Loucy (cell line): ENCODE measurements at regions not wholly inside any gene's neighbourhood (a gene's known extent, or its start where the extent isn't known, plus 50 kb on each side); places are given as distances from the start of the nearest gene placed in this dataset.

Source experiments
- H2AFZ ChIP-seq: fragments of 200-600 bp; sonication (generic); 2 replicates; pipeline ENCODE4 v1.6.0; 2016; ENCODE audit warnings: antibody characterized with exemption, mild to moderate bottlenecking, low read length, moderate library complexity
- H3F3A ChIP-seq: fragments of 200-600 bp; 2 replicates; pipeline ENCODE4 v1.6.0; 2016; ENCODE audit warnings: antibody characterized with exemption, low read depth, mild to moderate bottlenecking
- H3K27me3 ChIP-seq: fragments of 200-600 bp; sonication (generic); 2 replicates; pipeline ENCODE4 v1.6.1; 2014; ENCODE audit warnings: low read length, mild to moderate bottlenecking; ENCODE audit not compliant: insufficient read depth, poor library complexity, severe bottlenecking
- H3K36me3 ChIP-seq: fragments of 200-600 bp; sonication (generic); 2 replicates; pipeline ENCODE4 v1.6.1; 2016; ENCODE audit warnings: low read length; ENCODE audit not compliant: insufficient read depth
- H3K4me1 ChIP-seq: fragments of 200-600 bp; sonication (generic); 2 replicates; pipeline ENCODE4 v1.5.1; 2014; ENCODE audit warnings: low read length, mild to moderate bottlenecking; ENCODE audit not compliant: insufficient read depth, poor library complexity, severe bottlenecking
- H3K4me2 ChIP-seq: fragments of 200-600 bp; sonication (generic); 2 replicates; pipeline ENCODE4 v1.6.0; 2014; ENCODE audit warnings: antibody characterized with exemption, low read length, low read depth, mild to moderate bottlenecking; ENCODE audit not compliant: poor library complexity, severe bottlenecking
- H3K4me3 ChIP-seq: fragments of 200-600 bp; sonication (generic); 2 replicates; pipeline ENCODE4 v1.5.1; 2014; ENCODE audit warnings: low read length, mild to moderate bottlenecking, mixed read lengths; ENCODE audit not compliant: poor library complexity, severe bottlenecking
- H3K79me2 ChIP-seq: fragments of 200-600 bp; sonication (generic); 2 replicates; pipeline ENCODE4 v1.6.1; 2014; ENCODE audit warnings: low read length; ENCODE audit not compliant: insufficient read depth
- H3K9ac ChIP-seq: fragments of 200-600 bp; sonication (generic); 2 replicates; pipeline ENCODE4 v1.6.0; 2014; ENCODE audit warnings: mild to moderate bottlenecking, low read depth, low read length, moderate library complexity; ENCODE audit not compliant: poor library complexity, severe bottlenecking
- H3K9me2 ChIP-seq: fragments of 200-600 bp; sonication (generic); replicated peaks from 2 replicates; pipeline ENCODE4 v1.6.1; 2016; ENCODE audit warnings: low read depth, low read length, mixed read lengths
- H3K9me3 ChIP-seq: fragments of 200-600 bp; sonication (generic); 2 replicates; pipeline ENCODE4 v1.6.1; 2014; ENCODE audit warnings: mild to moderate bottlenecking, antibody characterized with exemption, low read length, low read depth; ENCODE audit not compliant: insufficient read depth
- H4K20me1 ChIP-seq: fragments of 200-600 bp; sonication (generic); 2 replicates; pipeline ENCODE4 v1.6.0; 2014; ENCODE audit warnings: antibody characterized with exemption, low read length, mild to moderate bottlenecking; ENCODE audit not compliant: insufficient read depth, poor library complexity, severe bottlenecking
- EZH2phosphoT487 ChIP-seq: fragments of 200-600 bp; IDR thresholded peaks from 2 replicates; pipeline ENCODE4 v1.6.1; 2018; ENCODE audit warnings: antibody characterized with exemption, mild to moderate bottlenecking, moderate library complexity, borderline replicate concordance
- TF ChIP-seq, protein P1 (sequence below): fragments of 200-600 bp; sonication (generic); conservative IDR thresholded peaks from 2 replicates; pipeline ENCODE4 v1.5.1; 2014; ENCODE audit warnings: mild to moderate bottlenecking, antibody characterized with exemption, low read length

DNA sequence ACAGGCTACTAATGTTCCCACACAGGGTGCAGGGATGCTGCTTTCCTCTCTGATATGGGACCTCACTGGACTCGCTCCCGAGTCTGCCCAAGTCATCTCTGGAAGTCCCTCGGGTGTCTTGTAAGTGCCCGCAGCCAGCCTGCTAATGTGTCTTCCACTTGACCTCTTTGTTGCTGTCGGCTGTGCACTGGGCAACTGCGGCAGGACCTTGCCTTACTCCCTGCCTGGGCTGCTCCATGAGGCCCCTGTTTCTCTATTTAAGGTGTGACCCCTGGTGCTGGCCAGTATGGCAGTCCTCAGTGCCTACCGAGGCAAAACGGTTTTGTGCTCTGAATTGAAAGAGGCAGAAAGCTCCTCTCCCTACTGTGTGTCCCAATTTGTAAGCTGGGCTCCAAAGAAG lies 88.8 kb upstream of the DUSP5 start:
- Histone ChIP-seq H3K9ac (no peak overlapping the region), H3K9me2 (no peaks in the 10 kb centered on the region), H3K79me2 (no peaks in the 10 kb centered on the region), H3K36me3 (no peaks in the 10 kb centered on the region), H4K20me1 (no peaks in the 10 kb centered on the region), H3K4me3 (no peak overlapping the region), H3K9me3 (no peaks in the 10 kb centered on the region), H3F3A (0 out of 2 replicates have a peak, but pooled peaks cover 3% of the 10 kb centered on the region), H3K4me1 (peaks cover 30% of the 10 kb centered on the region), H3K4me2 (no peak overlapping the region), H2AFZ (no peak overlapping the region), H3K27me3 (no peaks in the 10 kb centered on the region)
- no peak for TF ChIP-seq EZH2phosphoT487
- TF ChIP-seq, protein P1, sequence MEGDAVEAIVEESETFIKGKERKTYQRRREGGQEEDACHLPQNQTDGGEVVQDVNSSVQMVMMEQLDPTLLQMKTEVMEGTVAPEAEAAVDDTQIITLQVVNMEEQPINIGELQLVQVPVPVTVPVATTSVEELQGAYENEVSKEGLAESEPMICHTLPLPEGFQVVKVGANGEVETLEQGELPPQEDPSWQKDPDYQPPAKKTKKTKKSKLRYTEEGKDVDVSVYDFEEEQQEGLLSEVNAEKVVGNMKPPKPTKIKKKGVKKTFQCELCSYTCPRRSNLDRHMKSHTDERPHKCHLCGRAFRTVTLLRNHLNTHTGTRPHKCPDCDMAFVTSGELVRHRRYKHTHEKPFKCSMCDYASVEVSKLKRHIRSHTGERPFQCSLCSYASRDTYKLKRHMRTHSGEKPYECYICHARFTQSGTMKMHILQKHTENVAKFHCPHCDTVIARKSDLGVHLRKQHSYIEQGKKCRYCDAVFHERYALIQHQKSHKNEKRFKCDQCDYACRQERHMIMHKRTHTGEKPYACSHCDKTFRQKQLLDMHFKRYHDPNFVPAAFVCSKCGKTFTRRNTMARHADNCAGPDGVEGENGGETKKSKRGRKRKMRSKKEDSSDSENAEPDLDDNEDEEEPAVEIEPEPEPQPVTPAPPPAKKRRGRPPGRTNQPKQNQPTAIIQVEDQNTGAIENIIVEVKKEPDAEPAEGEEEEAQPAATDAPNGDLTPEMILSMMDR = no peak

DNA sequence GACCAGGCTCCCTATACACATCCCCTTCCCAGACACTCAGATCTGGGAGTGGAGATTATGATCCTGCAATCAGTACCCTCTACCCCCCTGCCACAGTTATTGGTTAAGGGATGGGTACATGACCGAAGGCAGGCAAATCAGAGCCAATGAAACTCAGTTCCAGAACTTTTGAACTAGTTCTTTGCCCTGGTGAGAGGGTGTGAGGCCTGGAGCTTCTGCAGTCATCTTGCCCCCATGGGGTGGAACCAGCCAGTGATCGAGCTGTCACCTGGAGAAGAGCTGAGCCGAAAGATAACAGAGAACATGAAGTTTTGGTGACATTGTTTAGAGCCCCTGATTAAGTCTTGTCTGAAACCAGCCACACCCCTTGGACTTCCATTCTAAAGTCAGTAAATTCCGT lies 88.2 kb upstream of the DUSP5 start:
- Histone ChIP-seq H3K9ac (no peak overlapping the region), H4K20me1 (no peaks in the 10 kb centered on the region), H3K79me2 (no peaks in the 10 kb centered on the region), H3K9me2 (no peaks in the 10 kb centered on the region), H3K9me3 (no peaks in the 10 kb centered on the region), H3K4me2 (no peak overlapping the region), H3K4me3 (no peak overlapping the region), H3K36me3 (no peaks in the 10 kb centered on the region), H2AFZ (no peak overlapping the region), H3F3A (0 out of 2 replicates have a peak, but pooled peaks cover 3% of the 10 kb centered on the region), H3K27me3 (no peaks in the 10 kb centered on the region), H3K4me1 (peaks cover 35% of the 10 kb centered on the region)
- TF ChIP-seq, protein P1 = no peak
- no peak for TF ChIP-seq EZH2phosphoT487

DNA sequence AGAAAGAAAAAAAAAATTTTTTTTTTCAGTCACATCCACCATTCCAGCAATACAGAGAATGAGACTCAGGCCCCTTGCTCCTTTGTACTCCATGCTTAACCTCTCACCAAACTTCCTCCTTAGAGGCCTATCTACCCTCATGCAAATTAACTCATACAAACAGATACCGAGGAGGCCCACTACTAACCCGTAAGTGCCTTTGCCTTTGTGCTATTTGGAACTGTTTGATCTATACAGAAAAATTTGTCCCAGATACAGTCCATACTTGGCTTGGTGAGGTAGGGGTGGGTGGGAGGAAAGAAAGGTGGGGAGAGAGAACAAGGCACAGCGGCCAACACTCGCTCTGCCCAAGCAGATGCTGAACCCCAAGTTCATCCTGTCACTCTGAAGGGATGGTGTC lies 87.8 kb upstream of the DUSP5 start:
- Histone ChIP-seq H2AFZ (no peak overlapping the region), H3K79me2 (no peaks in the 10 kb centered on the region), H3F3A (0 out of 2 replicates have a peak, but pooled peaks cover 3% of the 10 kb centered on the region), H3K9me2 (no peaks in the 10 kb centered on the region), H3K9me3 (no peaks in the 10 kb centered on the region), H3K9ac (no peak overlapping the region), H3K4me2 (no peak overlapping the region), H3K36me3 (no peaks in the 10 kb centered on the region), H4K20me1 (no peaks in the 10 kb centered on the region), H3K4me3 (no peak overlapping the region), H3K27me3 (no peaks in the 10 kb centered on the region), H3K4me1 (peaks cover 38% of the 10 kb centered on the region)
- TF ChIP-seq, protein P1 = no peak
- TF ChIP-seq EZH2phosphoT487 = no peak
